Lower leg skin (tissue), 3 donors: ENCODE measurements at regions not wholly inside any gene's neighbourhood (a gene's known extent, or its start where the extent isn't known, plus 50 kb on each side); places are given as distances from the start of the nearest gene placed in this dataset.

ENCODE experiments used
- CTCF ChIP-seq, 3 donors: fragments of 450-650 bp; IDR thresholded peaks; one replicate each; pipeline ENCODE4 v1.5.1; 2016; ENCODE audit warnings: antibody characterized with exemption in 3 of 3, mild to moderate bottlenecking in 3 of 3, moderate library complexity in 2 of 3
- POLR2A ChIP-seq, 2 donors: fragments of 450-650 bp; IDR thresholded peaks; one replicate each; pipeline ENCODE4 v1.6.1; 2016 to 2017; ENCODE audit warnings: antibody characterized with exemption in 2 of 2, mild to moderate bottlenecking in 1 of 2, moderate library complexity in 1 of 2

GRCh38 chr2:20150110-20150706 lies 74.7 kb downstream of the SDC1 start:
- TF ChIP-seq CTCF (IDR thresholded peaks at IDR 0.05): no peak
- no peak for TF ChIP-seq POLR2A (IDR thresholded peaks at IDR 0.05)
